Inflammatory macrophage (primary cell): ENCODE measurements at regions not wholly inside any gene's neighbourhood (a gene's known extent, or its start where the extent isn't known, plus 50 kb on each side); places are given as distances from the start of the nearest gene placed in this dataset.
"Not testable (repeated sequence)": the region's sequence is repeated elsewhere in the genome, so short reads cannot be mapped to it uniquely, and the experiment has no call there.

Experiments used
- DNase-seq, 2 donors: peaks; one replicate each; pipeline ENCODE4 v3.0.0-alpha.2; 2020 to 2022

DNA sequence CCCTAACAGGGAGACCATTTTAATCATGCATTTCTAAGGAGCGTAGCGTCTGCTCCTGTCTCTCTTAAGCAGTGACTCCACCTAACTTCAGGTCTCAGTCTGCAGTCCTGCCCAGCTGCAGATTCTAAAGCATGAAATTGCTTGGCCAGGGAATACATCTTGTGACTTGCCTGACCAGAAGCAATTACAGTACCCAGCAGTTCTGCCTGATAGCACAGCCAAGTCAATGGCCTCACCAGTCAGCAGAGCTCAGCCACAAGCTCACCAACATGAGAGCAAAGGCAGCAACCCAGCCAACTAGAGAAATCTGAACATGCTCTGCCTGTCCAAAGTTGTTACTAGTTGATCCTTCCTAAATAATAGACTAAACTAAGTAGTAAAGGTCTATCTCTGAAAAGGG, 2011.9 kb upstream of the PCDH10 start:
- DNase-seq = no peak

DNA sequence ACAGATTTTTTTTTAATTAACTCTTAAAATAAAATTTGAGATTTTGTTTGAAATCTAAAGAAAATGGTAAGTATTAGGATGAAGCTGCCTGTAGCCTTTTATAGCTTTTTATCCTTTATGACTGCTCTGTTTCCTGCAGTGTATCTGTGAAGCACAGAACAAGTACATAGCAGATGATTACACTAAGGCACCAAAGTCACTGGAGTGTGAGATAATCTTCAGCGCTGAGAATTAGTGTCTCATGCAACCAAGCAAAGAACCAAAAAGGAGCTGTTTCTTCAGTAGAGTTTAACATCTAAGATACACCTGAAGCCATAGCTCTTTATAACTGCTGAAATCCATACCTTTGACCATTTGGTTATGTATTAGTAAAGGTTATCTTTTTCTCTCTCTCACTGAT, 1989.8 kb upstream of the PCDH10 start:
- DNase-seq = no peak

GRCh38 chr4:131192318-131192717, 1956.8 kb upstream of the PCDH10 start:
- DNase-seq = no peak

GRCh38 chr4:131207589-131207988, 1941.5 kb upstream of the PCDH10 start:
- no peak for DNase-seq

- no peak for DNase-seq
Observed at GRCh38 chr4:131248314-131248713, 1900.8 kb upstream of the PCDH10 start.

DNA sequence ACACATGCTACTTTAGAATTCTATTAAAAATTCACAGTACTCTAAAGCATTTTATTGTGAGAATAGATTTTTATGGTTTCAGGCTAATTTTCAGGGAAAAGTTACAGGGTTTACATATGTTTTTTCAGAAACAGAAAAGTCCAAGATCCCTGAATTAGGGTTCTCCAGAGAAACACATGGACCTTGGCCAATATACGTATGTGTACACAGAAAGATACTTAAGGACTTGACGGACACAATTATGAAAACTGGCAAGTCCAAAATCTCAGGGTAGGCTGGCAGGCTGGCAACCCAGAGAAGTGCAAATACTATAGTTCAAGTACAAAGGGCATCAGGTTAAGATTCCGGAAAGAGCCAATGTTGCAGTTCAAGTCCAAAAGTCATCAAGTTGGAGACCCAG, 1897.8 kb upstream of the PCDH10 start:
- no peak for DNase-seq

- no peak for DNase-seq
Observed at GRCh38 chr4:131257241-131257640, 1891.9 kb upstream of the PCDH10 start.

GRCh38 chr4:131258361-131258760, 1890.7 kb upstream of the PCDH10 start:
- no peak for DNase-seq

- DNase-seq = no peak
Observed at GRCh38 chr4:131288441-131288840, 1860.7 kb upstream of the PCDH10 start.

DNA sequence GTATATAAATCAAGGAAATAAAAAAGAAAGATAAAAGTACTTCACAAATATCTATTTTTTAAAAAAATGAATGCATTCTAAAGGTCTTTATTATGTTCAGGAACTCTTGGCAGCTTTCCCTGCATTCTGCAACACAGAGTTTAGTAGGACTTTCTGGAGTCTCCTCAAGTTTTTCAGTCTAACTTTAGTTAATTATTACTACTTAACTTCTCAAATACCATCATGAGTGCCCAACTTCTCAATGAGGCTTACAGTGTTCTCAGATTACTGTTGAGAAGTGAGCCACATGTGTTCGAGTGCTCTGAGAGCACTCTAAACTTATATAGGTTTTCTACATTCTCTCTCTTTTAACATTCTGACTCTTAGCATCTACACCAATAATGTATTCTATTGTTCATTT, 1852.9 kb upstream of the PCDH10 start:
- DNase-seq = no peak

DNA sequence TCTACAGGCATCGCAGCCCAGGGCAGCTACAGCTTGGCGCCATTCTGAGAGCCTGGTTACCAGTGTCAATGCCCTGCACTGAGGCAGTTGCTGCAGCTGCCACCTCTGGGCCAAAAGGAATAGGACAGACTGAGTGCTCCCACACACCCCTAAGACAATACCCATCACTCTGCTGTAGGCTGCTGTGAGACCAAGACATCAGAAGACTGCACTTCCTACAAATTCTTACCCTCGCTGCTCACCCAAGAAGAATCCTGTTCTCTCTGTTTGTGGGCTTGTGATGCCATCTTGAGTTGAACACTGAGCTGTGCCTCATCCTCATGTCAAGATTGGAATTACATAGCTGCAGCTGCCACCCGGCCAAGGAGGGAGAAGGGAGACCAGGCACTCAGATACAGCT, 1847.0 kb upstream of the PCDH10 start:
- no peak for DNase-seq

DNA sequence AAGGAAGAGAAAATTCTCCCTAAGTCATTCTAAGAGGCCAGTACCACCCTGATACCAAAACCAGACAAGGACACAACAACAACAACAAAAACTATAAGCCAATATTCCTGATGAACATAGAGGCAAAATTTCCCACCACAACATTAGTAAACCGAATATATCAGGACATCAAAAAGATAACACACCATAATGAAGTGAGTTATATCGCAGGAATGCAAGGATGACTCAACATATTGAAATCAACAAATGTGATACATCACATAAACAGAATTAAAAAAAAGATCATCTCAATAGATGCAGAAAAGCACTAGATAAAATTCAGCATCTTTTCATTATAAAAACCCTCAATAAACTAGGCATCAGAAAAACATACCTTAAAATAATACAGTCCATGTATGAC, 1844.4 kb upstream of the PCDH10 start:
- DNase-seq = no peak

GRCh38 chr4:131309628-131310027, 1839.5 kb upstream of the PCDH10 start:
- DNase-seq = no peak

GRCh38 chr4:131316086-131316485, 1833.0 kb upstream of the PCDH10 start:
- no peak for DNase-seq

GRCh38 chr4:131337936-131338335, 1811.2 kb upstream of the PCDH10 start:
- DNase-seq = no peak

- no peak for DNase-seq
Observed at GRCh38 chr4:131339137-131339536, 1810.0 kb upstream of the PCDH10 start.

GRCh38 chr4:131344761-131345160, 1804.3 kb upstream of the PCDH10 start:
- no peak for DNase-seq

DNA sequence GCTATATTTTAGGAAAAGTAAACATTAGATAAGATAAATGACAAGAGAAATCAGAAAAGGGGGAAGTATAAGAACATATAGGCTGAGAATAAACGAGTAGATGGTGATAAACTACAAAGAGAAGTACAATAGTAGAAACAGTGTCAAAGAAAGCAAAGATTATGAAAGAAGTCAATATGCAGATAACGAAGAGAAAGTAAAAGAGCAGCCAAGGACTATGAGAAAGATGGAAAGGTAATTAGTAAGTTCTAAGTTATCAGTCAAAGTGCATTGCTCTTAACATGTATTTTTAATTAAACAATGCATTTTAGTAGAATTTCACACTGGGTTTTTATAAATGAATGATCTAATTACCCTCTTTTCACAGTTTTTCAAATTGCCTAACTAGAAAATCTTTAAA, 1801.3 kb upstream of the PCDH10 start:
- DNase-seq = no peak

- DNase-seq = no peak
Observed at GRCh38 chr4:131348263-131348662, 1800.8 kb upstream of the PCDH10 start.

GRCh38 chr4:131352371-131352770, 1796.7 kb upstream of the PCDH10 start:
- DNase-seq = not testable (repeated sequence)

DNA sequence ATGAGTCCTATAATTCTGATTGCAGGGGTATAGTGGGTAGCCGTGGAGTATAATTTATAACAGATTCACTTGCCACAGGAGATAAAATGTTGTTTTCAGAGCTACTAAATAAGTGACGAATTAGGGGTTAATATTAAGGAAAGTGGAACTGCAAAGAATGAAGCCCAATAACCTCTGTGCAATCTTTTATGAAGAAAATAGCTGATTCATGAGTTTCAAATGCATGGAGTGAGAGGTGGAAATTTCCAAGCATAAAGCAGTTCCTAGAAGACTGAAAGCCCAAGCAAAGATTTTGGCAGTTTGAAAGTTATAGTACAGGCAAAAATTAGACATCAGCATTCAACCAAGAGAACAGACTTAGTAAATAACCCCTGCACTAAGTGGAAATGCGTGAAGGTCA, 1782.4 kb upstream of the PCDH10 start:
- DNase-seq = no peak

- no peak for DNase-seq
Observed at GRCh38 chr4:131367441-131367840, 1781.7 kb upstream of the PCDH10 start.

GRCh38 chr4:131370846-131371245, 1778.2 kb upstream of the PCDH10 start:
- DNase-seq = no peak

- no peak for DNase-seq
Observed at GRCh38 chr4:131381055-131381454, 1768.0 kb upstream of the PCDH10 start.

- DNase-seq = no peak
Observed at GRCh38 chr4:131382839-131383238, 1766.3 kb upstream of the PCDH10 start.

- DNase-seq = no peak
Observed at GRCh38 chr4:131388277-131388676, 1760.8 kb upstream of the PCDH10 start.
